ENCODE measurements at regions not wholly inside any gene's neighbourhood (a gene's known extent, or its start where the extent isn't known, plus 50 kb on each side); places are given as distances from the start of the nearest gene placed in this dataset.
"Not testable (repeated sequence)": the region's sequence is repeated elsewhere in the genome, so short reads cannot be mapped to it uniquely, and the experiment has no call there.

DNA sequence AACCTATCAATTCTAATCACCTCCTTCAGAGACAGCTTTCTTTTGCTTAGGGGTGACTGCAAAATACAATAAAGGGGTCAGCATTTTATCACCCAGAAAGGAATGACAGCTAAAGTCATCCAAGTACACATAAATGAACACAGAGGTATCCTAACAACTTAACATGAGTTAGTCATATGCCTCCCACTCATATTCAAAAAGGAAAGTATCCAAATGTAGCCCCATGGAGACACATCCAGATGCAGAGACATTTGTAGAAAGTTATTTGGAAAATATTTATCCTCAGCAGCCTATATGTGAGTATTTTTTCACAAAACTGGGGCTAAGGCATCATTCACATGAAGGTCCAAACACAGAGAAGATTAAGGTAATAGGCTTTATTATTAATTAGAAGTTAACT, 1579.7 kb upstream of the SLC39A10 start:
- DNase-seq: no peak

DNA sequence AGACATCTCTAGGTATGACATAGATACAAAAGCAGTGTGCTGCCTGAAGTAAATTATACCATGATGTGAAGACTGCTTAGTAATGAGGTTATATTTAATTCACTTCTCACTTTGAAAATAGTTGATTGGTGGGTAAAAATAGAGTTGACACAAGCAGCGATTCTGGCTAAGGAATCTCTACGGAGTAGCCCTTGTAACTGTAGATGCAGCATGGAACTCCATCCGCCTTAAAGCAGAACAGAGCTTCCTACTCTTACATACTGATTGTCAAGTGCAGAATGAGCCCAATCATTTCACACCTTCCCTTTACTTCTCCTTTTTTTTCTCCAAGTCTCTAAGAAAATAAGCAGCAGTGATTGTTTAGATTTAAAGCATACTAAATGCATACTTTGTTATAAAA, 1594.6 kb upstream of the SLC39A10 start:
- DNase-seq: no peak

DNA sequence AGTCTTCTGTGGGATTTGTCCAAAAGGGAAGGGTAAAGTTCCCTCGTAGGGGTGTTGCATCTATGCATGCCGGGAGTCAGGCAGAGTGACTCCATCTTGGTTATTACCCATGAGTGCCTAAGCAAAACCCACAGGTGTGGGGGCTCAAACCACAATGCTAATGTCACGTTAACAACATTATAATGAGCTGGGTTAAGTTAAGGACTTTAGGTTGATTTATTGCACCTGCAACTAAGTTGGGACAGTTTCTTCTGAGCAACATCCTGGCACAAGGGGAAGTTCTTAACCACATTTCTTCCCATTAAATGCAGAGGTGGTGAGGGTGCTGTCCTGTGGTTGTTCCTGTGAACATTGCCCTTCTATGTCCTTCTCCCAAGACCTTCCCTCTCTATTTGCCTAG, 1596.8 kb upstream of the SLC39A10 start:
- no peak for DNase-seq

DNA sequence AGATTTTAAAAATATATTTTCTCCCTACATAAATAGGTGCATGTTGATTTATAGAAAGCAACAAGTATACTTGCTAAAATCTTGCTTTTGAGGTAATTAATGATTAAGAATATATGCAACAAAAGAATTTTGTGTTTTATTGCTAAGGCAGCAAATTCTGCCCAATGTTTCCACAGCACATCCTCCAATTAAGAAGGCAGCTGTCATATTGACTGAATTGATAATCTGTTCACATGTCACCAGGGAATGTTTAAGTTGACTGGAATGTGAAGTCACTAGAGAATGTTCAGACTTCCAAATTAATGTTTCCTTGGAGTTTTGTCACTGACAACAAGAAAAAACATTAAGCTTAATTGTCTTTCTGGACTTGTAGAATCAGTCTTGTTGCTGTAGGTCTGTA, 1602.7 kb upstream of the SLC39A10 start:
- no peak for DNase-seq

DNA sequence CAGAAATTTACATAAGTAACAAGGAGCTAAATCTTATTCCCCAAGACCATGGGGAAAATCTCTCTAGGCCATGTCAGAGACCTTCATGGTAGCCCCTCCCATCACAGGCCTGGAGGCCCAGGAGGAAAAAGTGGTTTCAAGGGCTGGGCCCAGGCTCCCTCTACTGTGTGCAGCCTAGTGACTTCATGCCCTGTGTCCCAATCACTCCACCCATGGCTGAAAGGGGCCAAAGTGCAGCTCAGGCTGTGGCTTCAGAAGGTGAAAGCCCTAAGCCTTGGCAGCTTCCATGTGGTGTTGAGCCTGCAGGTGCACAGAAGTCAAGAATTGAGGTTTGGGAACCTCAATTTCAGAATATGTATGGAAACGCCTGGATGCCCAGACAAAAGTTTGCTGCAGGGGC, 1612.7 kb upstream of the SLC39A10 start:
- no peak for DNase-seq

DNA sequence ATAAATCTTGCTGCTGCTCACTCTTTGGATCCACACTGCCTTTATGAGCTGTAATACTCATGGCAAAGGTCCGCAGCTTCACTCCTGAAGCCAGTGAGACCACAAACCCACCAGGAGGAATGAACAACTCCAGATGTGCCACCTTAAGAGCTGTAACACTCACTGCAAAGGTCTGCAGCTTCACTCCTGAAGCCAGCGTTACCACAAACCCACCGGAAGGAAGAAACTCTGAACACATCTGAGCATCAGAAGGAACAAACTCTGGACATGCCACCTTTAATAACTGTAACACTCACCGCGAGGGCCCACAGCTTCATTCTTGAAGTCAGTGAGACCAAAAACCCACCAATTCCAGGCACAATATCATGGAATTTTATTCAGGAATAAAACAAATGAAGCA, 1635.9 kb upstream of the SLC39A10 start:
- not testable (repeated sequence) for DNase-seq

DNA sequence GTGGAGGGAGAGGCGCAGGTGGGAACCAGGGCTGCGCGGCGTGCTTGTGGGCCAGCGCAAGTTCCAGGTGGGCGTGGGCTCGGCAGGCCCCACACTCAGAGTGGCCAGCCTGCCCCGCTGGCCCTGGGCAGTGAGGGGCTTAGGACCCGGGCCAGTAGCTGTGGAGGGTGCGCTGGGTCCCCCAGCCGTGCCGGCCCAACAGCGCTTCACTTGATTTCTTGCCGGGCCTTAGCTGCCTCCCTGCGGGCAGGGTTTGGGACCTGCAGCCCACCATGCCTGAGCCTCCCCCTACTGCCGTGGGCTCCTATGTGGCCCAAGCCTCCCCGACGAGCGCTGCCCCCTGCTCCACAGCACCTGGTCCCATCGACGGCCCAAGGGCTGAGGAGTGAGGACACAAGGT, 1636.9 kb upstream of the SLC39A10 start:
- DNase-seq: no peak

DNA sequence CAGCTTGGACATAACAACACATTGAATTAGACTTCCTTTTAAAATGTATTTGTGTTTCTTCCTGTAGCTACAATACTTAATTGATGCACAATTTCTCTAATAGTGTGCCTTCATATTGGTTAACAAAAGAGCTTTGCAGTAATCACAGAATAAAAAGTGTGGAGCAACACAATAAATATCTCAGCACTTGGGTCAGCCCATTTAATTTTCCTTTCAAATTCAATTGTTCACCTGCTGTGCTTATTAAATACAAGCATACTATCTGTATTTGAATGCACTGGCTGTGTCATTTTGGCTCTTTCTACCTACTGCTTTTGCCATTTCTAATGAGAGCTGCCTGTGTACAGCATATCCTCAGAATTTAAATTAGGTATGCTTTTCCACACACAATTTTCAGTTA, 1641.3 kb upstream of the SLC39A10 start:
- no peak for DNase-seq

DNA sequence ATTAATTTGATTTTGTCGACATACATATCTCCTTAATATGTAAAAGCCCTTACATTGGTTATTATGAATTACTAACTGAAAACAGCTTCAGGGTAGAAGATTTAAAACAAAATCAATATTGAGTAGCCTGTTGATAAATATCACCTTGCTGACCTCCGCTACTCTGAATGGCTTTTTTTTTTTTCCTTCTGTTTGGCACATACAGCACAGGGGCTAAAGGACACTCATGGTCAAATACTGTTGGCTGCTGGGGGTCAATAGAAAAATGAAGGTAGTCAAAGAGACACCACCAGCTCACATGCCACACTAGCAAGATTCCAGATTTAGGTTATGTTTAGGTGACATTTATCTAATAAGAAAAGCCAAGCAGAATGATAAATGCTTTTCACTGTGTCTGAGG, 1642.4 kb upstream of the SLC39A10 start:
- no peak for DNase-seq

DNA sequence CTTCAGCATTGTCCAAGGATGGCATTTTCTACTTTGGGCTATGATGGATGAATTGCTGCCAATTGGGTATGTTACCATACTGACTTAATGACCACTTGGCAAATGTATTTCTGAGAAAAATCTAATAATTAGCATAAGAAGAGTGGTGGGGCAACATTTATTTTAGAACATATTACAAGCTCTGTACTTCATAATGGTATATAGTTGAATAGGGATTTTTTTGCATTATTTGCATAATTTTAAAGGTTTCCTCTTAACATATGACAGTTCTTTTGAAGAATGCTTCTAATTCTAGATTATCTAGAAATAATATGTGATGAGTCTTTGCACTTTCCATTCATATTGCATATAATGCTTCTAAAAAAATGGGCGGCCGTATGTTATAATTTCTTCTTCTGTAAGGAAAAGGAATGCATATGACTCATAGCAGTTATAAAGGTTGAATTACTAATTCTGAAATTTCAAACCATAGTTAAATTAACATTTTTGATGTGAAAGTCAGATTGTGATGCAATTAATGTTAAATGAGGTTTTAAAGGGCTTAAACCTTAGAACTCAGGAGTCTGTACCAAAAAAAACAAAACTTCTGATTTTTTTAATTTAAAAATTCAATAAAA, 1652.3 kb upstream of the SLC39A10 start:
- no peak for DNase-seq

DNA sequence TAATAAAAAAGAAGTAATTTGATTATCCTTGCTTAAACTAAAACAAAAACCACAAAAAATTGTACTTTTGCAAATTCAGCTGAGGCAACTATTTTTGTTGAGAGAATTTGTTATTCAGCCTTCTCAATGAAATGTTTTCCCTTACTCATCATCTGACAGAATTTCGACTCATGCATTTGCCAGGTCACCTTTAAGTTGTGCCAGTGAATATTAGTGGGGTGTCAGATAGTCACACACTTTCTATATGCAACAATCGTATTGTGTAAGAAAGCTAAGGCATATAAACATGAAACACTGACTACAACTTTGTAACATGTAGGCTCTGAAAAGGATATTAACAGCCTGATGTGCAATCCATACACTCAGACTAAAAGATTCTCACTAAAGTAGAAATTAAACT, 1653.1 kb upstream of the SLC39A10 start:
- no peak for DNase-seq

DNA sequence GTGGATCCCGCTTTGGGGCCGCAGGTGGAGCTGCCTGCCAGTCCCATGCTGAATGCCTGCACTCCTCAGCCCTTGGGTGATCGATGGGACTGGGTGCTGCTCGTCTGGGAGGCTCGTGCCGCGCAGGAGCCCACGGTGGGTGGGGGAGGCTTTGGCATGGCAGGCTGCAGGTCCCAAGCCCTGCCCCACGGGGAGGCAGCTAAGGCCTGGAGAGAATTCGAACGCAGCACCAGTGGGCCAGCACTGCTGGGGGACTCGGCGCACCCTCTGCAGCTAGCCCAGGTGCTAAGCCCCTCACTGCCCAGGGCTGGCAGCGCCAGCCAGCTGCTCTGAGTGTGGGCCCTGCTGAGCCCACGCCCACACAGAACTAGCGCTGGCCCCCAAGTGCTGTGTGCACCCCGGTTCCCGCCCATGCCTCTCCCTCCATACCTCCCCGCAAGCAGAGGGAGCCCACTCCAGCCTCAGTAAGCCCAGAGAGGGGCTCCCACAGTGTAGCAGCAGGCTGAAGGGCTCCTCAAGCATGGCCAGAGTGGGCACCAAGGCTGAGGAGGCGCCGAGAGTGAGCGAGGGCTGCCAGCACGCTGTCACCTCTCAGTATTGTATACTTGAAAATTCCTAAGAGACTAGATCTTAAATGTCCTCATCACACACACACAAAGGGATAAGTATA, 1654.2 kb upstream of the SLC39A10 start:
- DNase-seq: no peak

DNA sequence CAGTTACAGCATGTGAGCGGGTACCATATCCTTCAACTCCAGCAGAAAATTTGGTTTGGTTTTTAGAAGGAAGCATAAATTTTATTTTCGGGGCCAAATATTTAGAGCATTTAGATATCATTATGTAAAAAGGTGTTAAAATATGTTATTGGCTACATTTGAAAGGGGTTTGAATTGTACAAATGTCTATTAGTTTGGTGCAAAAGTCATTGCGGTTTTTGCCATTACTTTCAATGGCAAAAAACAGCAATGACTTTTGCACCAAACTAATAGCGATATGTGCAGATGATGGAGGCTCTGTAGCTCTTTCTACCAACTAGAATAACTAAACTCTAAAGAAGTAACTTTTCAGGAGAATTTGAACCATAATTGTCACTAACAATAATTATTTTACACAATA, 1666.2 kb upstream of the SLC39A10 start:
- DNase-seq: no peak

DNA sequence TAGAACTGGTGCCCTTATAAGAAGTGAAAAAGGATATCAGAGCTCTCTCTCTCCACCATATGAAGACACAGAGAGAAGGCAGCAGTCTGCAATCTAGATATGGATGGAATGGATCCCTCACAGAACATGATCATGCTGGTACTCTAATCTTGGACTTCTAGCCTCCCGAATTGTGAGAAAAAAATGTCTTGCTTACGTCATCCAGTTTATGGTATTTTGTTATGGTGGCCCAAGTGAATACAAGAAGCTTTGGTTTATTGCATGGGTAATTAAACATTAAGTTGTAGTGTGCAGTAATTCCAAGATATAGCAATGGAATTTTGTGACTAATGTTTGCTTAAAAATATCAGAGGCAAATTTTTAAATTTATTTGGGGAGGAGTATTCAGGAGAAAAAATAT, 1667.4 kb upstream of the SLC39A10 start:
- no peak for DNase-seq

DNA sequence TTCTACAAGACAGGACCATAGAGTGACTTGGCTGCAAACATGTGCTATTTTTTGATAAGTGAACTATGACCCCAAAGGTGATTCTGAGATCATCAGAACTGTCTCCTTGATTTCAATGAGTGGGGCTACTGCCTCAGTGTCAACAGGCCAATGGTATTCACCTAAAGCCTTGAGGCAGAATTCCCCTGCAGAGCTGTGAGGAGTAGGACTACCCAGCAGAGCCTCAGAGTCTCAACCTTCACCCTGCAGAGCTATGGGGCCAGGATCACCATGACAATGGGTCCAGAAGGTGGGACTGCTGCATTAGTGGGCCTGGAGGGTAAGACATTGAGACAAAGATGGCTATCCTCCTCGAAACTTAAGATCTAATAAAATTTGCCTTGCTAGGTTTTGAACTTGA, 1668.2 kb upstream of the SLC39A10 start:
- no peak for DNase-seq

DNA sequence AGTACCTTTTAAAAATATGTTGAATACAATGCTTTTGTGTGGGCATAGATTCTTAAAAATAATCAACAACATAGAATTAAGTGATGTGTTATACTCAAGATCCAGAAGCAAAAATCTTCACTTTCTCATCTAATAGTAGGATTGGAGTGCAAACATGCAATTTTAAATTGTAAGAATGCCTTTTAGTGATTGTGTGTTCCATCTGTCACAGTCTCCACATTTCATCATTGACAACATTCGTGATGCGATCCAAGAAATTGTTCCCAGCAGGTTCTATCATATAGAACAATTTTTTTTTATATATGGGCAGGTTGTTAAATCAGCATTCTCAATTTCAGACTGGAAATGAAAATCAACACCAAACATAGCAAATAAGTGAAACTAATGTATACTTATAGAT, 1671.8 kb upstream of the SLC39A10 start:
- no peak for DNase-seq

DNA sequence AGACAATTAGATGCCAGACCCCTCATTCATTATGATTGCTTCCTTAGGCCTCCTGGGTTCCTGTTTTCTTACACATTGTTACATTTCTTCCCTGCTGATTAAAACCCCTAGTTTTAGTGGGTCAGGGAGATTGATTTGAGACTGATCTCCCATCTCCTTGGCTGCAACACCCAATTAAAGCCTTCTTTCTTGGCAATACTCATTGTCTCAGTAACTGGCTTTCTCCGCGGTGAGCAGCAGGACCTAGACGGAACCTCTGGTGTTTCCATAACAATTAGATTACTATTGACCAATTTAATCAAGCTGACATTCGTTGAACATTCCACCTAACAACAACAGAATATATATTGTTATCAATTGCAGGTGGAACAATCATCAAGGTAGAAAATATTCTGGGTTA, 1676.4 kb upstream of the SLC39A10 start:
- DNase-seq: no peak

DNA sequence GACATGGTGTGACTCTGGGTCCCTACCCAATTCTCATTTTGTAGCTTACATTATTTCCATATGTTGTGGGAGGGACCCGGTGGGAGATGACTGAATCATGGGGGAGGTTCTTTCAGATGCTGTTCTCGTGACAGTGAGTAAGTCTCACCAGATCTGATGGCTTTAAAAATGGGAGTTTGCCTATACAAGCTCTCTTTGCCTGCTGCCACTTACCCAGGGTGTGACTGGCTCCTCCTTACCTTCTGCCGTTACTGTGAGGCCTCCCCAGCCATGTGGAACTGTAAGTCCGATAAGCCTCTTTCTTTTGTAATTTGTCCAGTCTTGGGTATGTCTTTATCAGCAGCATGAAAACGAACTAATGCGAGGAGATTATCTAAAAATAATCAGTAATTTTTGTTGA, 1683.2 kb upstream of the SLC39A10 start:
- DNase-seq: no peak

DNA sequence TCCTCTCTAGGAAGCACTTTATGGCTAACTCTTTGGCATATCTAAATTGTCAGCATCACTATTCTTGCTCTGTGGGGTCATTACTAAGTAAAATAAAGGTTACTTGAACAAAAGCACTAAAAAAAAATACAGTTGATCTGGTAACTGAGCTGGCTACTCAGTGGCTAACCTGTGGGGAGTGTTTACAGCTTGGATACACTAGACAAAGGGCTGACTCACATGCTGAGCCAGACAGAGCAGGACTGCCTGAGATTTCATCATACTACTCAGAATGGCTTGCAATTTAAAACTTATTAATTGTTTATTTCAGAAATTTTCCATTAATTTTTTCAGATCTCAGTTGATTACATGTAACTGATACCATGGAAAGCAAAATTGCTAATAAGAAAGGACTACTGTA, 1690.4 kb upstream of the SLC39A10 start:
- DNase-seq: no peak

DNA sequence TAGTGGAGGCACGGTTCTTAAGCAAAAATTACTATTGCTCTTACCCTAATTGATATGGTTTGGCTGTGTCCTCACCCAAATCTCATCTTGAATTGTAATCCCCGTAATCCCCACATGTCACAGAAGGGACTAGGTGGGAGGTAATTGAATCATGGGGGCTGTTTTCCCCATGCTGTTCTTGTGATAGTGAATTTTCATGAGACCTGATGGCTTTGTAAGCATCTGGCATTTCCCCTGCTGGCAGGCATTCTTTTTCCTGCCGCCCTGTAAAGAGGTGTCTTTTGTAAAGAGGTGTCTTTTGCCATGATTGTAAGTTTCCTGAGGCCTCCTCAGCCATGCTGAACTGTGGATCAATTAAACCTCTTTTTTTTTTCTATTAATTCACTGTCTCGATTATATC, 1691.8 kb upstream of the SLC39A10 start:
- no peak for DNase-seq

DNA sequence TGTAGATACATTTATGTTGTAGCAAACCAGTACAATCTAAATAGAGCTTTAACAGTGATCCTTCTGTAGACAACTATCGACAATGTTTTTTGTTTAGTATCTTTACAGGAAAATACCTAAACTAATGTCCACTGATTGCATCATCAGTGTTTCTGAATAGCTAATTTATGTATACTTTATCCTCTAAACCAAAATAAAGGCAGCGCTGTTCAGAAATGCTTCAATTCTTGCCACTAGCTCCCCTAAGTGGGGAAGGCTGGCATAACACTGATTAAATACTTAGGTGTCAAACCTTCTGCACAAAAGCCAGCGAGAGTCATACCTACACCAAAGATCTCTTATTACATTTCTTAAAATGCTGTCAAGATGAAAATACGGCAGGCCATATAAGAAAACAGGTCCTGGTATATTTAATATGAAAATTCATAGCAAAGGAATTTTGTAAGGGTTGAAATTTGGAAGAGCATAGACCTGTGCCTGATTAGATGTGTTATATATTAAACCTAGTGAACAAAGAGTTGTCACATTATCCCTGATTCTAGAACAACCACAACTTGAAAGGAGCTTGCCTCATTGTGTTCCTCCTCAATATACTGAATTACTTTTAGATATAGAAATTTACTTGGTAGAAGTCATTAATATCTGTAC, 1693.4 kb upstream of the SLC39A10 start:
- DNase-seq: no peak

DNA sequence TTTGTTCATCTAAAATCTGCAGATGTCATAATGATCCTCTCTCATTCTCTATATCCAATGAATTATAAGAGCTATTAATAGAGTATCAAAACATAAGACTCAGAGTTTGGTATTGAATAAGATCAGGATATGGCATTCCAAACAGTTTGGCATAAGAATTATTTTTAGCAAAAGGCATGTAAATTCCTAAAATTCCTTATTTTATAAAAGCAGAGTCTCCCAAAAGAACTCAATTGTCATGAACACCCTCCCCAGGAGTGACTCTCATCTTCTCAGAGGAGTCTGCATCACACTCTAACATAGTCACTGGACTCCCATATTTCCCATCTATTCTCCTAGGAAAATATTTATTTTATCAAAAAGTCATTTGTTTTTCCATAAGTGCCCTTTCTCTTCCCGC, 1710.2 kb upstream of the SLC39A10 start:
- DNase-seq: no peak

DNA sequence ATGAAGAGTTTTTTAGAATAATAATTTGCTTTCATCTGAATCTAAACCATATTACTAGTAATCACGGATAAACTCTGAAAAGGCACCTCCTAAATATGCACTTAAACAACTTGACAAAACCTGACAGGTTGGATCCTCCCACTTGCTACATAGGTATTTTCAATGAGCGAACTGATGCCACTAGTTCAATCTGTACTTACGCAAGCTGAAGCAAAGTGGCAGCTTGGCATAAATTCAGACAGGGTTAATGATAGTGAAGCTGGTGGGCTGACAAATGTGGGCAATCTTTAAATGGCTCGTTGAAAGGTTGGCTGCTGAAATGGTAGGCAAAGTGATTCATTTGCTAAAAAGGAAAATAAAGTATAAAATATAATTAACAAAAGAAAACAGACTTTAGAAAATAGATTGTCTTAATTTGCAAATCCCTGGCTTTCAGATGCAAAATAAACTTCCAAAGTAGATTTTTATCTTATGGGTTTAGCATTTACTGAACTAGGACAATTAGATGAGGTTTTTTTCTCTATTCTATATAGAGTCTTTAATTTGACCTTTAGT, 1713.5 kb upstream of the SLC39A10 start:
- DNase-seq: no peak

DNA sequence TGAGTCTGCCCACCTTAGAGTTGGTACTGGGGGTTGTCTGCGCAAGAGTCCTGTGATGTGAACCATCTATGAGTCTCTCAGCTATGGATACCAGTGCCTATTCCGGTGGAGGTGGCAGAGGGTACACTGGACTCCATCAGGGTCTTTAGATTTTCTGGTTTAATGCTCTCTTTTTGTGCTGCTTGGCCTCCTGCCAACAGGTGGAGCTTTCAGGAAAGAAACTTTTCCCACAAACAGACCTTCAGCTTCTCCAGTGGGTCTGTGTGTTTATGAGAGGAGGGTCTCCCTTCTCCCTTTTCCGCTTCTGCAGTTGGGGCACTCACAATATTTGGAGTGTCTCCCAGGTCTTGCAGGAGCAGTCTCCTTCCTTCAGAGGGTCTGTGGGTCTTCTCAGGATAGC, 1721.9 kb upstream of the SLC39A10 start:
- no peak for DNase-seq
